HG02852 (cell line): ENCODE measurements at regions not wholly inside any gene's neighbourhood (a gene's known extent, or its start where the extent isn't known, plus 50 kb on each side); places are given as distances from the start of the nearest gene placed in this dataset.
"Not testable (repeated sequence)": the region's sequence is repeated elsewhere in the genome, so short reads cannot be mapped to it uniquely, and the experiment has no call there.

Source experiments
- ATAC-seq: cut with Tn5 transposase; IDR thresholded peaks from one replicate; pipeline ENCODE4 v1.9.1; 2021; ENCODE audit warnings: mild to moderate bottlenecking, moderate library complexity; ENCODE audit not compliant: unreplicated experiment

DNA sequence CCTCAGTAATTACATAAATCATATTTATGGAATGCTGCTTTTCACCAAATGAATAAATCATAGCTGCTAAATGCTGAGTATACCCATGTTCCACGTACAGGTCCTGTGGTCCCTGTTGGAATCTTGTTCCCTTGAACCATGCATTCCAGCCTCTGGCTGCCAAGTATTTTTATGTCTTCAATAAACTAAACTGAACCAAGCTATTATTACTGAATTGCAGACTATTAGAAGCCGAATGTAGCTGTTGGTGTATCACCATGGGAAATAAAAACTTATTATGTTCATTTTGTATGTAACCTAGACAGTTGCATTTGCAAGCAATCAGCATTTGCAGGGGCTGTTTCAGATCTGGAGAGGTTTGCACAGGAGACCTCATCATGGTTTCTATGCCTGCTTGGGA is 362.4 kb downstream of the ADCYAP1 start:
- ATAC-seq: no peak

DNA sequence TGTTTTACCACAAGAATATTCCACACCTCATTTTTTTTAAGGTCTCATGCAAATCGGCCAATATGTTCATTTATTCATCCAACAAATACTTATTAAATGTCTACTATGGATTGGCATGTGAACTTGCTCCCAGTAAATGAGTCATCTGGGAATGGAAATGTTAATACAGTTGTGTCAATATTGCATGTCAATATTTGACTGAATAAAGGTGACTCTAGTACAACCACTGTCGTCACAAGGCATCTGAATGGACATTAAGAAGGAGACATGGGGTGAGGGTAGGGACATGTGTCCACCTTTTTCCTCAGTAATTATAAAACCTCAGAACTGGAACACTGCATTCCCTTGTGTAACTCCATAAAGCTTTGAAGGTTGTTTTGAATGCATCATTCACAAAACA is 365.4 kb downstream of the ADCYAP1 start:
- no peak for ATAC-seq

DNA sequence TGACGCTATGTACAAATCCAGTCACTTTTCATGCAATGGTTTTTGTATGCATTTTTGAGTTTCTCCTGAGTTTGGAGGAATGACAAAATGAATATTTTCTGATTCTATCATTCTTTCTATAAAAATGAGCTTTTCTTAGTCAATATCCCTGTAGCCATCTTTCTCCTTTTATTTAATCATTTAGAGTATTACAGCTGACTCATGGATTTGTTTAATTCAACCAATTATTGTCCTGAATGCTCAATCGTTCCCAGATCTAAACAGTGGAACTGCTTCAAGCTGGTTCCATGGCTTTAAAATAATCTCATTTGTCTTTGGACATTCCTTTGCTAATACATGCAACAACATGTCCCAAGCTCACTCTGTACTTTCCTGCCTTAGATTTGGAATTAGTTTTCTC is 368.8 kb downstream of the ADCYAP1 start:
- no peak for ATAC-seq

DNA sequence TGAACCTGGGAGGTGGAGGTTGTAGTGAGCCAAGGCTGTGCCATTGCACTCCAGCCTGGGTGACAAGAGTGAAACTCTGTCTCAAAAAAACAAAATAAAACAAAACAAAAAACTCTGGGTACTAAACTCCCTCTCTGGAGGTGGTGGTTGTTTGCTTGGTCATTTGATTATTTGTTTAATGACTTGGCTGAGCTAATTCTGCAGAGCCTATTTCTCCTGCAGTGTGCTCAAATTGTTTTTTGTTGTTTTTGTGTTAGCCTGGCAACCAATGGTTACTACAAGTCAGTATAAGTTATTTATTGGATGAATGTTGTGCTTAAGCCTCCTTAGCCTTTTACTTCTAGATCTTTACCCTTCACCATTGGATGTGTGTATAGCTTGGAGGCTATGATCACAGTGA is 387.5 kb downstream of the ADCYAP1 start:
- ATAC-seq: no peak

DNA sequence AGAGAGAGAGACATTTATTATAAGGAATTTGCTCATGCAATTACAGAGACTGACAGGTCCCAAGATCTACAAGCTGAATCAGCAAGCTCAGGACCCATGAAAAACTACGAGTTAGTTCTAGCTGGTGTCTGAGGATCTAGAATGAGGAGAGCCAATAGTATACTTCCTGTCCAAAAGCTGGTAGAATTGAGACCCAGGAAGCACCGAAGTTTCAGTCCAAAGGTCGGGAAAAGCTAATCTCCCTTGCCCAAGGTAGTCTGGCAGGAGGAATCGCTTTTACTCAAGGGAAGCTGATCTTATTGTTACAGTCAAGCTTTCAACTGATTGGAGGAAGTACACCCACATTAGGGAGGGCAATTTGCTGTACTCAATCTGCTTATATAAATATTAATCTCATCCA is 389.6 kb downstream of the ADCYAP1 start:
- no peak for ATAC-seq

DNA sequence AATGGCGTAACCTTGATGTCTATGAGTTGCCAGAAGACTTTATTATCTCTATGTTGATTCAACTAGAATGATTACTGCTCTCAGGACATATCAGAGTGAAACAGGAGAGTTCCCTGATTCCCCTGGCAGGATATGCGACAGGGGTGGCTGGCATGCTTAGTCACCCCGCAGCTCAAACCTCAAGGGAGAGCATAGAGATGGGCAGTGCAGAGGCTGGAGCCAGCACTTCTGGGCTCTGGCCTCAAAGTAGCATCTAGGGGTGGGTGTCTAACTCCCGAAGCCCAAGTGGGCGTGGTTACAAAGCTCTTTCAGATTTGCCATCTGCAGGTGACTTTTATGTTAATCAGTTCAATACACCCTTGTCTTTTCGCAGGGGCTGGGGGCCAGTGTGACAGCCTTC is 391.6 kb downstream of the ADCYAP1 start:
- ATAC-seq: no peak

DNA sequence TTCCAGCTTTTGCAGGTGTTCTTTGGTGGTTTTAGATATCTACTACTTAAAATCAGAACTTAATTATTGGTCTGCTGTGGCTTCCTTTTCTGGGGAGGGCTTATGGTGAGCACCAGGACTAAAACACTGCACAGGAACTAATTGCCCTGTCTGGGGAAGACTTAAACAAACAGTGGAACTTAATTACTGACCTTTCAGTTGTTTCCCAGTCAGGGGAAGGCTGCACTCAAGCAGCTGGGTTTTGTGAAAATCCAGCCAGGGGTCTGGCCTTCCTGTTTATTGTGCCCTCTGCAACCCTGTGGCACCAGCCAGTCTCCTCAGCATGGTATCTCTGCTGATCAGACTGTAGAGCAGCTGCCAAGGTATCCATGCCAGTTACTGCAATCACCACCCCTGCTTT is 398.2 kb downstream of the ADCYAP1 start:
- ATAC-seq: no peak

DNA sequence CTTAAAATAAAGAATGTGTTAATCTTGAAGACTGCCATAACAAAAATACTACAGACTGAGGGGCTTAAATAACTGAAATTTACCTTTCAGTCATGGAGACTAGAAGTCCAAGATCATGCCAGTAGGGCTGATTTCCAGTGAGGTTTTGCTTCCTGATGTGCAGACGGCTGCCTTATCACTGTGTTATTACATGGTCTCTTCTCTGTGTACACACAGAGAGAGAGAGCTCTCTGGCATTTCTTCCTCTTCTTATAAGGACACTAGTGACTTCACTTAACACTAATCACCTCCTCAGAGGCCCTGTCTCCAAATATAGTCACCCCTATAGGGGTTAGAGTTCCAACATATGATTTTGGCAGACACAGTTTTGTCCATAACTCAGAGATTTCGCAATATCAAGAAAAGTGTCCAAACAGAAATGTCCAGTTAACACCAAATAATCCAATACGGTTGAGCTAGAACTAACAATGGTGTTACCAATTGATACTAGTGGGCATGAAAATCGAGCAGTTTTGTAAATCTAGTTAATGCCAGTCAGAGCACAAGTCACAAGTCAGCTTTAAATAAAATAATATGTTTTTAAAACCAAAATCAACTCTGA is 399.8 kb downstream of the ADCYAP1 start:
- ATAC-seq: no peak

DNA sequence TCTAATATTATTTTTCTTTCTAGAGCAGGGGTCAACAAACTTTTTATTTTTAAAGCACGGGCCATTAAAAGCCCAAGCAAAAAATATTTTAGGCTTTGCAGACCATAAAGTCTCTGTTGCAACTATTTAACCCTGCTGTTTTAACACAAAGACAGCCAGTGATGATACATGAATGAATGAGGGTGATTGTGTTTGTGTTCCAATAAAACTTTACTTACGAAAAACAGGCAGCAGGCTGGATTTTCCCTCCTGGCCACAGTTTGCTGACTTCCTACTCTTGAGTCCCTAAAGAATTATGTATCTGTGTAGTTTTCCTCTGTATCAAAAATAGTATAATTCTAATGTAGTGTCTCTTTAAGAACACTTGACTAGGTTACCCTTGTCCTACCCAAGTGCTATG is 402.0 kb downstream of the ADCYAP1 start:
- no peak for ATAC-seq

DNA sequence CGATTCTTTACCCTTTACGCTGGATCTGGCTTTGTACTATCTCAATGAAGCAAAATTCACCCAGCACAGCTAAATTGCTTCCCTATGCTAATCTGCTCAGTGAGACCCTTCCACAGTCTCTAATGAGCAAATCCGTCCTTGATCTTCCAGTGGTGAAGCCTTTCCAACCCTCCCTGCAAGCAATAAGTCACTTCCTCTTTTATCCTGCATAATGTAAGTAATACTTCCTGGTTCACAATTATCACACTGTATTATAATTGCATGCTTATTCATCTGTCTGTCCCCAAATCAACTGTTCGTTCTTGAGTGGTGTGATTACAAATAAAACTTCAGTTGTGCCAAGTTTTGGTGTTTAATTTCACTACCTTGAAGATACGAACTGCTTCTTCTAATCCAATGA is 404.0 kb downstream of the ADCYAP1 start:
- ATAC-seq: no peak

DNA sequence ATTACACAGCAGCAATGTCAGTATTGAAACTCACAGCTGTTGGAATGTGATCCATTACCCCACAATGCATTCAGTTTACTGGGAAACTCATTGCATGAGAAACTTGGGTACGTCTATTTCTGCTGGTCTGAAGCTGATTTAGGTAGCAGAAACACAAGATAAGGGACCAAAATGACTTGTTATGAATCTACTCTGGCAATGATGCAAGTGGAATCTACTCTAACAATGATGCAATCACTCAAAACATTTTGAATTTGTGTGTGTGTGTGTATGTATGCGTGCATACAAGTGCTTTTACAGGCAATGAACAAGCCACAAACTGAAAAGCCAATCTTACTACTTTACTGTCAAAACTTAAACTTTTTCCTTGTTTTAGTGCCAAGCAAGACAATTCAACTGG is 406.7 kb downstream of the ADCYAP1 start:
- no peak for ATAC-seq

DNA sequence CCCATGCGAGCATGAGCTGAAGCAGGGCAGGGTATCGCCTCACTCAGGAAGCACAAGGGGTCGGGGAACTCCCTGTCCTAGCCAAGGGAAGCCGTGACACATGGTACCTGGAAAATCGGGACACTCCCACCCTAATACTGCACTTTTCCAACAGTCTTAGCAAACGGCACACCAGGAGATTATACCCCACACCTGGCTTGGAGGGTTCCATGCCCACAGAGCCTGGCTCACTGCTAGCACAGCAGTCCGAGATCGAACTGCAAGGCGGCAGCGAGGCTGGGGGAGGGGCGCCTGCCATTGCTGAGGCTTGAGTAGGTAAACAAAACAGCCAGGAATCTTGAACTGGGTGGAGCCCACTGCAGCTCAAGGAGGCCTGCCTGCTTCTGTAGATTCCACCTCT is 430.7 kb downstream of the ADCYAP1 start:
- not testable (repeated sequence) for ATAC-seq

DNA sequence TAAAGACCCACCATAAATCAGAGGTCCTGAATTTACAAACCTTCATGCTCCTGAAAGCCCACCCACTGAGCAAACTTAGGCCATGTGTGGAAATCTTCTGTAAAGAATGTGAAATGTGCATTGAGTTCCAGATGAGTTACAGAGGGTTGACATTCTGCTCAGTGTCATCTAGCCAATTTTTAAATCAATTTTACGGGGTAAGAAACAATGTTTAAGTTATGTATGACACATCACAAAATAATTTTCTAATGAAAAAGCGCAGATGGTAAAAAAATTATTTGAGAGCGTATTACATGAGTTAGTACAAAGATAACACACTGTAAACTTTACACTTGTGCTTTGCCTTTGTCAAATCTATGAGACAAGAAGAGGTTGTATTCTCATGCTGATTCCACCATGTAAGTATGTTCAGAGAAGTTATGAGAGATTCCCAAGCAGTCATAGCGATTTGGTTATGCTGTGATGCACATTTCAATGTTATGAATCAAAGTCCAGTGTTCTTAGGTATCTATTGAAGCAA is 446.3 kb downstream of the ADCYAP1 start:
- ATAC-seq: no peak

DNA sequence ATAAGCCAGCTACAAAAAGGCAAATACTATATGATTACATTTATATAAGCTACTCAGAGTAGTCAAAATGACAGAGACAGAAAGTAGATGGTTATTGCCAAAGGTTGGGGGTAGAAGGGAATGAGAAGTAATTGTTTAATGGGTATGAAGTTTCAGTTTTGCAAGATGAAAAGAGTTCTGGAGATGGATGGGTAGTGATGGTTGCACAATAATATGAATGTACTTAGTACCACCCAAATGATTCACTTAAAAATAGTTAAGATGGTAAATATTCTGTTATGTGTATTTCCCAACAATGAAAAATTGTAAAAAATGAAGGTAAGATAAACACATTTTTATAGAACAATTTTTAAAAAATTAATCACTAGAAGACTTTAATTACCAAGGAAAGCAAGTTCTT is 448.4 kb downstream of the ADCYAP1 start:
- no peak for ATAC-seq

DNA sequence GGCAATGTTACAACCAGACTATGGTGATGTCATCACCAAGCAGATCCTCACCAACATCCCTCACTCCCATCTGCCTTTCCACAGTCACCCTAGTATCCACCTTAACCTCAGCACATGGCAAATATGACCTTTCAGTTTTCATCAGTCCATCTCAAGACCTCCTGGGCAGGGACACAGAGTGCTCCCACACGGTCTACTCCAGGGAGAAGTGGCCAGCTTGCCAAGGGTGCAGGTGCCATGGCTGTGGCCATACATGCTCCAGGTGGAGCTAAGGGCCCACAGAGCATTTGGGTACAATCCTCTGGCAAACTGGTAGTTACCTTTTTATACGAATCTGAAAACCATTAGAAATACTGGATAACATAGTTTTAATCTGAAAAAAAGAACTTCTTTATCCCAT is 453.1 kb downstream of the ADCYAP1 start:
- no peak for ATAC-seq

DNA sequence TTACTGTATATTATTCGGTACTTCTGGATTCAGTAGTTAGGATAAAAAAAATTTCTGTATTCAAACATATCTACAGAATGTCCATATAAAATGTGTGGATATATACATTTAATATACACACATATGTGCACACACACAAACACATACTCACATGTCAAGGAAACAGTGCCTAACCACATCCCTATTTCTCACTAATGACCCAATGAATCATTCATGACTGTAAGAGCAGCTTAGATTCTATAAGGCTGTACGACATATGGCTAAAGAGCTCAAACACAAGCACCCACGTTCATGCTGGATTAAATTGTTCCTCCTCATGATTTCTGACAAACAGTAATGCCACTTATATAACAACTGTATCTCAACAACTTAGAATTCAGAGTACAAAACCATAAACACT is 457.3 kb downstream of the ADCYAP1 start:
- ATAC-seq: no peak

DNA sequence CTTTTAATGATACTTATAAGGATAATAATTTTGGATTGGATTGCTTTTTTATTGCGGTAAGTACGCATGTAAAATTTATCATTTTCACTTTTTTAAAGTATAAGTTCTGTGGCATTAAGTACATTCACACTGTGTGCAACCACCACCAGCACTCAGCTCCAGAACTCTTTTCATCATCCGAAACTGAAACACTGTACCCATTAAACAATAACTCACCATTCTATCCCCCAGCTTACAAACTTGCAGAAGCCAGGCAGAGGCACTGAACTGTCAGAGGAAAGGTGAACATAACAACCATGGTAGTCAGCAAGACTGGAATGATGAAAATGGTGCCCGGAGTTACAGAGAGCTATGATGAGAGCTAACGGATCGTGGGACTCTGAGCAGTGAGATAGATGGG is 465.9 kb downstream of the ADCYAP1 start:
- no peak for ATAC-seq

DNA sequence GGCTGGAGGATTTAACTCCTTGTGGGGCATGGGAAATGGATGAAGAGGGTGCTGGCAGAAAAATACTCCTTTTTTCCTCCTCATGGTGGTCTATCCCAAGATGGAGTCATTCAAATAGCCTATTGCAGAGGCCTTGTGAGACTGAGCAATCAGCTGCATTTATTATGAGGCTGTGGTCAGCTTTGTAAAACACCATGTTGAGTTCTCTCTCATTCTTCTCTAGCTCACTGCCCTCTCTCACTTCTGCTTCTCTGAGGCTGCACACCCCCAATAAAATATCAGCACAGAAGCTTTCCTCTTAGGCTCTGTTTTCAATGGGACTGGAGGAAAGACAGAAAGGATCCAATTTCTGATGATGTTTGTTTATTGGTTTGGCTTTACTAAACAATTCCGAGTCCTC is 467.1 kb downstream of the ADCYAP1 start:
- no peak for ATAC-seq

DNA sequence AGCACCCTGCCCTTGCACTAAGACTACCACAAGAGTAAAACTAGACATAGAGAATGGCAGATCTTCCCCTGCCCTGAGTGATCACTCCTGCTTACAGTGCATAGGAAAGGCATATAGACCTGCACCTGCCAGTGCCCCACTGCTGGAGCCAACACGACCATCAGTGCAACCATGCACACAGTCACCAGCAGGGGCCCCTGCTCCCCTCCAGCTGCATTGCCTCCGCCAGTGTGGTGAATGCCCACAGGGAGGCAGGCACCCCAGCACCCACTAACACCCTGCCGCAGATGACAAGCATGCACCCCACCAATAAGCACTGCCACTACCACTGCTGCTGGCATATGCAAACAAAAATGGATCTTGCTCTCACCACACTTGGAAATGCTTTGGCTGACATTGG is 478.8 kb downstream of the ADCYAP1 start:
- ATAC-seq: no peak

DNA sequence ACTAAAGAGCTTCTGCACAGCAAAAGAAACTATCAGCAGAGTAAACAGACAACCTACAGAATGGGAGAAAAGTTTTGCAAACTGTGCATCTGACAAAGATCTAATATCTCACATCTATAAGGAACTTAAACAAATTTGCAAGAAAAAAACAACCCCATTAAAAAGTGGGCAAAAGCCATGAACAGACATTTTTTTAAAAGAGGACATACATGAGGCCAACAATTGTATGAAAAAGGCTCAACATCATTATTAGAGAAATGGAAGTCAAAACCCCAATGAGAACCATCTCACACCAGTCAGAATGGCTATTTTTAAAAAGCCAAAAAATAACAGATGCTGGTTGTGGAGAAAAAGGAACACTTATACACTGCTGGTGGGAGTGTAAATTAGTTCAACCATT is 483.8 kb downstream of the ADCYAP1 start:
- not testable (repeated sequence) for ATAC-seq

DNA sequence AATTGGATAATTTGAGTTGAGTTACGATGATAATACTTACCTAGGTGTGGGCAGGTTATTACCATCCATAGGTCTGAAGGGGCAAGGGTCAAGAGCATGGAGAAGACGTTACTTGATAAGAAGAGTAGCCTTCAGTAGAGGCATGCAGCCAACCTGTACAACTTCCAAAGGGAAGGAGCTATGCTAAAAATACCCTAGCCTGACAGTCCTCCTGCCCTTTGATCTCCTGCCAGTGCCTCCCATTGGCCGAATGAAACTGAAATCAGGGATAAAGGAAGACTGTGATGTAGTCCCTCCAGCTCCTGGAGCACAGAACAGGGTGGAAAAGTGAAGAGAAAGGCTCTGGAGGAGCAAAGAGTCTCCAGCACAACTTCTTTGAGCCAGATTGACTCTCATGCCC is 487.4 kb downstream of the ADCYAP1 start:
- no peak for ATAC-seq

DNA sequence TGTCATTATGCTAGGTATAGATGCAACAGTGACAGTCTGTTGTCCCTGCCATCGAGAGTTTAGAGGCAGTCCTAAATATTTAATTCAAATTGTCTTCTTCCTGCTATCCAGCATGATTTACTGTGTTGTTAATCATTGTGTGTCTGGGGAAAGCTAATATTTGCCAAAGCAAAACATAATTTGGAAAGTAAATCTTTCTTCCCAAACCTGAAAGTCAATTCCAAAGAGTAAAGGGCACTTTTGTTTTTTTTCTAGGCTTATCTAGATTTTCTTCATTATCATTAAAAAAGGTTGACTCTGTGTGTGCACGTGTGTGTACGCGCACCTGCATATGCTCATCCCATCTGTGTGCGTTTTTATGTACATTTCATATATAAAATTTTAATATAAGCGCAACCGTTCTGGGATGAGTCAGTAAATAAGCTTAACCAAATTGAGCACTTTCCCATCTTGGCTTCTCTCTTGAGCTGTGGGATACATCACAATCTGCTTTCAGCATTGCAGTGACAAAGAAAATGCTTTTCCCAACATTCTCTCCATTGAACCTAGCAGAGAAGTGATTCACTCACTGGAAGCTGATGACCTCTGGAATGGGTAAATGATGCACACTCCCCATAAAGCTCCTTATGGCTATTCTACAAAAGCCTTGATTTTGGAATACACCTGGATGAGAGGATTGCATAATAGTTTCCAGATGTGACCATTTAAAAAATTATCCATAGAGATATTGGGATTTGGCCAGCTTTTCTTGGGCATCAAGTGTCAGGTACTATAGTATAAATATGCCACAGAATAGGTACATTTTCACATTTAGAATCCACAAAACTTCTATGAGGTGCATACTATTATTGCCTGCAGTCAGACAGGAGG is 488.4 kb downstream of the ADCYAP1 start:
- no peak for ATAC-seq
